Amniotic epithelial cell (primary cell): ENCODE measurements at regions not wholly inside any gene's neighbourhood (a gene's known extent, or its start where the extent isn't known, plus 50 kb on each side); places are given as distances from the start of the nearest gene placed in this dataset.
A peak's percentile ranks its signal among the peaks of the same experiment; 100 is the strongest.

ENCODE experiments used
- DNase-seq: peaks from one replicate; pipeline ENCODE4 v3.0.0-alpha.2; 2010; ENCODE audit warnings: low read depth

DNA sequence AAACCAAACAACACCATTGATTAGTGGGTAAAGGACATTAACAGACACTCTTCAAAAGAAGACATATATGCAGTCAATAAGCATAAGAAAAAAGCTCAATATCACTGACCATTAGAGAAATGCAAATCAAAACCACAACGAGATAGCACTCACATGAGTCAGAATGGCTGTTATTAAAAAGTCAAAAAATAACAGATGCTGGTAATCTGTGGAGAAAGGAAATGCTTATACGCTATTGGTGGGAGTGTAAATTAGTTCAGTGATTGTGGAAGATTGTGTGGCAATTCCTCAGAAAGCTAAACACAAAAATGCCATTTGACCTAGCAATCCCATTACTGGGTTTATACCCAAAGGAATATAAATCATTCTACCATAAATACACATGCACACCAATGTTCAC is 182.6 kb downstream of the TRPC6 start:
- peak; percentile 26 for DNase-seq

DNA sequence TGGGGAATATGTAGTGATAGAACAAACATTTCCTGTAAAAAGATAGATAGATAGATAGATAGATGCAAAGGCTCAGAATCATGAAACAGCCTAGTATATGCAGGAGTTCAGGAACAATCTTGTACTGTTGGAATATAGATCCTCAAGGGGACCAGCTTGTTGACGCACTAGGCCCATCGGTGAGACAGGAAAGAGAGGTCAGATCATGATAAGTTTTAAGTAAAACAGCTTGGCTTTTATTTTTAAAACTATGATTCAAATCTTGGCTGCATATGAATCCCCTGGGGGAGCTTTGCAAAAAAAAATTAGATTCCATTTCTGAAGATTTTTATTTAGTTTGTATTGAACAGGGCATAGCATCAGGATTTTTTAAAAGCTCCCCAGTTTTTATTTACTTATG is 185.8 kb downstream of the TRPC6 start:
- no peak for DNase-seq

DNA sequence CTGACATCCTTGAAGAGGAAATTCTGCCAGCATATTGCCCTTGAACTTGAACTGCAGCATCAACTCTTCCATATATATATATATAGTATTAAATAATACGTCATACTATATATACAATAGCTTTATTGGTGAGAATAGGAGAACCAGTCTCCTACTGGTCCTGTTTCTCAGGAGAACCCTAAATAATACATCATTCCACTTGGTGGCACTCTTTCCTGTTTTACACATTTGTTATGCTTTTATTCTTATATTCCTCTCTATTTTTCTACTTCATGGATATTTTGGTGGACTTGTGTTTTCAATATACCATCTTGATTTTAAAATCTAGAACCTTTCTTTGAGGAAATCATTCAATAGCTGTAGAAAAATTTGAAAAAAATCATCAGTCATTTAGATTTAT is 193.3 kb downstream of the TRPC6 start:
- DNase-seq, result no peak

DNA sequence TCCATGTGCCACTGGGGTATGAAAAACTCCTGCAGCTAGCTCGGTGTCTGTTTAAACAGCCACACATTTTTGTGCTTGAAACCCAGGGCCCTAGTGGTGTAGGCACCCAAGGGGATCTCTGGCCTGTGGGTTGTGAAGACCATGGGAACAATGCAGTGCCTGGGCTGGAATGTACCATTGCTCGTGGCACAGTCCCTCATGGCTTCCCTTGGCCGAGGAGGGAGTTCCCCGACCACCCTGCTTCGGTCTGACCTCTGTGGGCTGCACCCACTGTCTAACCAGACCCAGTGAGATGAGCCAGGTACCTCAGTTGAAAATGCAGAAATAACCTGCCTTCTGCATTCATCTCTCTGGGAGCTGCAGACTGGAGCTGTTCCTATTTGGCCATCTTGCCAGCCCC is 214.0 kb downstream of the TRPC6 start:
- no peak for DNase-seq

DNA sequence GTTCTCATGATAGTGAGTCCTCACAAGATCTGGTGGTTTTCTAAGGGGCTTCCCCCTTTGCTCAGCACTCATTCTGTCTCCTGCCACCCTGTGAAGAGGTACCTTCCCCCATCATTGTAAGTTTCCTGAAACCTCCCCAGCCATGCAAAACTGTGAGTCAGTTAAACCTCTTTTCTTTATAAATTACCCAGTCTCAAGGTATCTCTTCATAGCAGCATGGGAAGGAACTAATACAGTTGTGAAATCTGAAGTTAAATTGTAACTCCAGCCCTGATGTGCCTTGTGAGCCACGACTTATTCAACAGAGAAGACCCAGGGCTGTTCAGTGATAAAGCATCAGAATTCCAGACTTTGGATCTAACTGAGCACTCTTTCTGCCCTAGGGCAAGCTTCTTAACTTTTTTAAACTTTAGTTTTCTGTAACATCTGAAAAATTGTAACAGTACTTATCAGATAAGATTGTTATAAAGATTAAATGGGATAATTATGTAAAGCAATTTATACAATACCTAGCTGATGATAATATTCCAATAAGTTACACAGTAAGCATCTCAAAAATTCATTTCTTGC is 220.0 kb downstream of the TRPC6 start:
- DNase-seq, result no peak

DNA sequence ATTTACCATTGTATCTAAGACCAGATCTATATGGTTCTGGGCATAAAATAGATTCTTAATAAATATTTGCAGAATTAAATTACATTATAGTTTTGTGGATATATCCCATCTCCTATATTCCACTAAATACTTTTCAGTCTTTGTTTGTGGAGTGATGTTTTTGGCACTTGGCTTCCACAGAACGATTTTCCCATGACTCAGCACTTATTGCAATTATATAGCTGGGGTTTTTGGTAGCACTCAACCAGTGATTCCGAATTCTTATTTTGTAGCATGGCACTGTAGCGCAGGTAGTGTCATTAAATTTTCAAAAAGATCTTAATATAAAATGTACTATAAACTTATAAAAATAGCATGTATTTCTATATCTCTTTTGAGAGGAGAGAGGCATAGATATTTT is 221.2 kb downstream of the TRPC6 start:
- DNase-seq, result no peak

DNA sequence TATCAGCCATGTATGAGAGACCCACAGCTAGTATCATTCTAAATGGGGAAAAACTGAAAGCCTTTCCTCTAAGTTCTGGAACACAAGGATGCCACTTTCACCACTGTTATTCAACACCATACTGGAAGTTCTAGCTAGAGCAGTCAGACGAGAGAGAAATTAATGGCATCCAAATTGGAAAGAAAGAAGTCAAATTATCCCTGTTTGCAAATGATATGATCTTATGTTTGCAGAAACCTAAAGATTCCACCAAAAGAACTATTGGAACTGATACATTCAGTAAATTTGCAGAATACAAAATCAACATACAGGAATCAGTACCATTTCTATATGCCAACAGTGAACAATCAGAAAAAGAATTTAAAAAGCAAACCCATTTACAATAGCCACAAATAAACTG is 226.0 kb downstream of the TRPC6 start:
- DNase-seq, result no peak

DNA sequence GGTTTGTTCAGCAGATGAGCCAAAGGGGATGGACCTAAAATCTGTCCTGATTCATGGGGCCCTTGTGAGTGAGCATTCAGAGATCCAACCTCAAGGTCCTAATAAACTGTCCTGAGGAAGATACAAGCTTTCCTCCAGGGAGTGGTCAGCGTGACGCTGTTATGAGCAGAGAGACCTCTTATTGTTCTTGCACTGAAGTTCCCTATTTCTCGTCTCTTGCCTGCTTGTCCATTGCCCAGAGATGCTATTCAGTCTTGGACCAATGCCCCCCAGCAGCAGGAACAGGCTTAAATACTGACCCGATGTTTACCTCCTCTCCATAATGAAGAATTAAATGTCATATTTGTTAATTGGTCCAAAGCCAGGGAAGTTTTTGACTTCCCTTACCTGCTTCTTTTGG is 225.2 kb upstream of the PGR start:
- no peak for DNase-seq

DNA sequence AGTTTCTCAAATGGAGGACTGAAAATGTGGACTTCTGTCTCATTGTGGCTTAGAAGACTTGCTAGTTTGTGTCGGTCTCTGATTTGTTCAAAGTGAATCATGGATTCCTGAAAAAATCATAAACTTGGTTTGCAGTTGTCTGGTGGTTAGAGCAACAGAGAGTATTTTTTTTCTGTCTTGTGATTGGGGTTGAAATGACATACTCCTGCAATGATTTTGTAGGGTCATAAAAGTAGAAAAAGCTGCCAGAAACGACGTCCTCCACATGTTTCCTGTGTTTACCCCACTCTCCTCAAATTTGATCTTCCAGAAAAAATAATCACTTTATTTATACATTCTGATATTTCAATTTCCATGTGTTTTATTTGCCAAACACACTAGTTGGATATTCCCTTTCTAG is 219.2 kb upstream of the PGR start:
- DNase-seq, result no peak

DNA sequence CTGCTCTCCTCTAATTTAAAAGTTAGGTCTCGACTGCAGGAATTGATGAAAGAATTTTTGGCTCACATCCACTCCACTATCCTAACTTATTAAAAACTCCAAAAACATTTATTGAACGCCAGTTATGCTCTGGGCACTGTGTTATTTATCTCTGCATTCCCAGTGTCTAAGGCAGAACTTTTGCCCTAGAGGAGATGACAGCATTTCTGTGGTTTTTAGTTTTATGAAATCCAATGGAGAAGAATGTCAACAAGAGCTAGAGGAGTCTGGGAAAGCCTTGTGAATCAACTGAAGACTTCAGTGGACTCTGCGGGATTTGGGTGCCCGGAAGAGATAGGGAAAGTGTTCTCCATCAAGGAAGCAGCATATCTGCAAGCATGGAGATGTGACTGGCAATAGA is 217.0 kb upstream of the PGR start:
- no peak for DNase-seq

DNA sequence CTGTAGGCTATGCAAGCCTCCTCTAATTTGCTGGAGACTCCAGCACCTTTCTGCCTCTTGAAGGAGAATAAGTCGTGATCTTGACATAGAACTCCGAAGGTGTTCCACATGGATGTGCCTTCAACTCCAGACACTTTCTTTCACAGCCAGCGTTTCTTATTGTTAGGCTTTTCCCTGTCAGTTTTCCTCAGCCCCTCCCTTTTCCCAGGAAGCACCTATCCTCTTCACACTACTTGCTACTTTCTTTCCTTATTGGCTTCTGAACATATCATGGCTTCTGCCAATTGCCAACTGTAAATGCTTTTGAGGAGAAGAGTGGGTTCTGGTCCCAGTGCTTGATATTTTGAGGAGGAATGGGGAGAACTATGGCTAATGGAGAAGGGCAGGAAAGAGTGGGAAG is 216.3 kb upstream of the PGR start:
- no peak for DNase-seq

DNA sequence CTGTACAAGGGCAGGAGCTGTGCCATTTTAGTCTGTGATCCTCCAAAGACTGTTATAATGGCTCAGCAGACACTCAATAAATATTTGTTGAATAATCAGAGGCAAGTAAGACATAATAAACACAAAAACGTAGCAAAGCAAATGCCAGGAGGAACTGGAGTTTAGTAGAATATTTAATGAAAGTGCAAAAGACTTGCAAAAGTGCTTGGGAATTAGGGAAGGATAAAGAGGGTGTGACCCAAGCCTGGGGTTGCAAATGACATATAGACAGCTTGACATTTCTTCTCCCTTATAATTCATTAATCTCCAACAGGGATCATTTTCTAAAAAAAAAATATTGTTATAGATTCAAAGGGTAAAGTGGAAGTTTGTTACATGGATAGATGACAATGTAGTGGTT is 212.7 kb upstream of the PGR start:
- DNase-seq, result no peak

DNA sequence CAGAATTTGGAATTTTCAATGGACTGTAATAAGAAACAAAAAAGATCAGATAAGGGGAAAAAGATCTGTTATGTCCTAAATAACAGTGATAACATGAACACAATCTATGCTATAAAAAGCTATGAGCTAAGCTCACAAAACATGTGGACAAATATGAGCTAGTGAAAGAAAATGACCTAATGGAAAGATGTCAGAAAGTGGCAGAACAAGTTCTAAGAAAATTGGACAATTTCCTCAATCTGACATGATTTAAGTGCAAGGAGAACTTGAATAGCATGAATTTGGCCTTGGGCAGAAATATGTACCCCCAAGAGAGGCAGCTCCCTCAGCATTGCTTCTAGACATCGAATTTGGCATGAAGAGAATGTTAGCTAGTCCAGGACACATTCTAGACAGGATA is 212.0 kb upstream of the PGR start:
- no peak for DNase-seq

DNA sequence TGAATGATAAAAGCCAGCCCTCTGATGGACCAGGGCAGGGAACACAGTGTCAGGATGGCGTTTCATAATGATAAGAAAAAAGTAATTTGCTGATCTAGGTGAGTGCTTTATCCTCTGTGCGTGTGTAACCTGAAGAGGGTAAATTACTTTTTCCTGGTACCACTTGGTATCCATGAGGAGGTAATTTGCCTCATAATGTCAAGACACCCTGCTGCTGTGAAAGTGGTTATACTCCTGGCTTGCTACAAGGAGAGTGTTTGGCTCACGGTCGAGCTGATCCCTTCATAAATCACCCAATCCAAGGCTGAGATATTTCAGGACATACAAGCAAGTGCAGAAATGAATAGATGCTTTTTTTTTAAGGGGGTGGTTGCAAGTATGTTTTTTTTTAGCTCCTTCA is 207.2 kb upstream of the PGR start:
- no peak for DNase-seq

DNA sequence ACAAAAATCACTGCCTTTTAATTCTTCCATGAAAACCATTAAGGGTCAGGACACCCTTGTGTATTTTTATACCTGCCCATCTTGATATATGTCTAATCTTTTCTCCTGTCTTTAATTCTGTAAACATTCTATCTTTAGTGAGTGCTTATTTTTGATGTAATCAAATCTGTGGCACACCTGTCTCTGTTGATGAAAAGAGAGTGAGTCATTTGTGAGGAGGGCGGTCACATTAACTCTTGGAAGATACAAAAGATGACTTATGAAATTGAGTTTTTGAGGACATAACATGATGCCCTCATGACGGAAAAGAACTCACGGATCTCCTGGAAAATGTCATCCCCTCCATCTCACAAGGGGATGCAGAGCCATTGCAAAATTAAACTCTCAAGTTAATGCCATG is 206.5 kb upstream of the PGR start:
- no peak for DNase-seq

DNA sequence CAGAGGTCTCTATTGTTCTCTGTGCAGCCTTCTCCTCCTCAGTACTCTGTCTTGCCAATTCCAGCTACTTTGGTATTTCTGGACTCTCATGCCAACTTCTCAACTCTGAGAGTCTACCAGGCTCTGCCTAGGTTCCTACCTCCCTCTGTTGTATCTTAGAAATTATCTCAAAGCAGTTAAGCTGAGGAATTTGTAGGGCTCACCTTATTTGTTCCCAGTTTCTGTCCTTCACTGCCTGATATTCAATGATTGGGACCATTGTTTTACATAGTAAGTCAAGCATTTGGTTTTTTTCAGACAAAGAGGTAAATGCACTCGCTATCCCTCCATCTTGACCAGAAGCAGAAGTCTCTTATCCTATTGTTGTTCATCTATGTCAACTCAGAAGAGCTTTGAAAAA is 205.0 kb upstream of the PGR start:
- DNase-seq, result no peak

DNA sequence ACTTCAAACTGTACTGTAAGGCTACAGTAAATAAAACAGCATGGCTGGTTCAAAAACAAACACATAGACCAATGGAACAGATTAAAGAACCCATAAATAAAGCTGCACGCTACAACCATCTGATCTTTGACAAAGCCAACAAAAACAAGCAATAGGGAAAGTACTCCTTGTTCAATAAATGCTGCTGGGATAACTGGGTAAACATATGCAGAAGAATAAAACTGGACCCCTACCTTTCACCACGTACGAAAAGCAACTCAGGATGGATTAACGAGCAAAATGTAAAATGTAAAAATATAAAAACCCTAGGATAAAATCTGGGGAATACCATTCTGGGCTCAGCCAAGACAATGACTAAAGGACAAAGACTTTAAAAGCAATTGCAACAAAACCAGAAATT is 201.8 kb upstream of the PGR start:
- no peak for DNase-seq

DNA sequence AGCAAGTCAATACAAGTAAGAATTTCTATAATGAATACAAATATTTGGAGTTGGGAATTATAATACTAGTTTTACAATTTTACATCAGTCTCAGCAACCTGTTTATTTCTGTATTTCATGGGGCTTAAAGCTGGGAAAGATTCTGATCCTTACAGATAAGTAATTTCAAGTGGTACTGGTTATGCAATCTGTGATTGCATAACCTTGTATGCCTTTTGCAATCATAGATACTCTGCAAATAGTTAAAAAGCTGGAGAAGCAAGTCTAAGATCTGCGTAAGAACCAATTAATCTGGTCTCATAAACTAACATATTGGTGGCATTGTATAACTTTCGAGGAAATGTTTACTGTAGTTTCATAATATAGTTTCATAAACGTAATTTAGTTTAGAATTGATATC is 198.3 kb upstream of the PGR start:
- peak; percentile 17 for DNase-seq

DNA sequence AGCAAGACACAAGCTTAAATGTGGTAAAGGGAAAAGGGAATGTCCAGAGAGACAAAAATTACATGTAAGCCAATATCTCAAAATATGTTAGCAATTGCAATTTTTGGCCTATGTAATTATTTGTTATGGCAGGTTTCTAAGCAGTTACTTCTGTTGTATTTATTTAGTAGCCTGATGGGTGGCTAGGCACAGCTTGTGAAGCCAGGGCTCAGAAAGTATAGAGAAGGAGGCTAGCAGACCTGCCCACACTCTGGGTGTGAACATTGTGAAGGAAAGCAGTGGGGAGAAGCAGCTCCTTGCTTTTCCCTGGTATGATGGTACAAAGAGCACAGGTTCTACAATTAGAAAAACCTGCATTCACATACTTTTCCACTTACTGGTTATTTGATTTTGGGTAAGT is 196.5 kb upstream of the PGR start:
- DNase-seq, result no peak

DNA sequence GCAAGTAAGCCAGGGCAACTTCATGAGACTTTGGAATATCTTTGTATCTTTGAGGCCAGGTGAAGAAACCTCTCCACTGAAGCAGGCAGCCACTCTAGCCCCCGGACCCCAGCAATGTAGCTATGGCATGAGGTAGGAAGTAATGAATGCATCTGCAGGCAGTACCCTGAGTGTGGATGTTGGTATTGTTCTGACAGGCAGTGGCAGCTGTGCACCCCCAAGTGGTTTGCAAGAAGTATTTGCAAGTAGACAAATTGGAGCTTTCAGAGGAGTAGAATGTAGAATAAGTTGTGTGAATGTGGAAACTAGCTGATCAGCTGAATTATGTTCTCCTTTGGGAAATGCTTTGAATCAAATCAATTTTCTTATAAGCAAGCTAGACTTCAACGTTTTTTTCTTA is 194.4 kb upstream of the PGR start:
- DNase-seq, result no peak

DNA sequence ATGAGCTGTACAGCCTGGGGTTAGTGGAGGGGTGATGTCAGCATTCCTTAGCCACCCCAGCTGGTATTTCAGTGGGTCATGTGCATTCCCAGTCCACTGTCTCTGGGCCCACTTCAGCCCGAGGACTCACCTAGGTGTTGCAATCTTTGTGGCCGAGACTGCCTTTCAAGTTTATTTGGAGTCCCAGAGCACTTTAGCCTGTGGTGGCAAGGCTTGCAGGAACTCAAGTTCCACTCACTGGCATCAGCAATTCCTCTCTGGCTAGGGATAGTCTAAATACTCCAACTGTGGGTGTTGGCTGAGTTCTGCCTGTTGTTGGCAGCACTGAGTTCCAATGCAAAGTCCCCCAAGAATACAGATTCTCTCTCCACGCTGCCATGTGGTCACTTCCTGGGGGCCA is 191.6 kb upstream of the PGR start:
- no peak for DNase-seq

DNA sequence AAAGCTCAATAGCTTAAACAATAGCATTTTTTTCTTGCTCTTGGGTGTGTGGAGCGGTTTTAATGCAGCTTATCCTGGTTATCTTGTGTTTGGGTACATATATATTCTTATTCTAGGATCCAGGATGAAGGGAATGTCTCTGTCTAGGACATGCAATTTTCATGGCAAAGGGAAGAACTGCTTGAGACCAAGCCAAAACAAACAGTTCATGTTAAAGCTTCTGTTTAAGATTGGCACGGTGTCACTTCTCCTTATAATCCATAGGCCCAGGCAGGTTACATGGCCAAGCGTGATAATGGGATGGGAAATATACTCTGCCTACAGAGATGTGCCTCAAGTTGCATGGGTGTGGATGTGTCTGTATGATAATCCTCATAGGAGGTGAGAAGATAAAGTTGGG is 177.1 kb upstream of the PGR start:
- no peak for DNase-seq

DNA sequence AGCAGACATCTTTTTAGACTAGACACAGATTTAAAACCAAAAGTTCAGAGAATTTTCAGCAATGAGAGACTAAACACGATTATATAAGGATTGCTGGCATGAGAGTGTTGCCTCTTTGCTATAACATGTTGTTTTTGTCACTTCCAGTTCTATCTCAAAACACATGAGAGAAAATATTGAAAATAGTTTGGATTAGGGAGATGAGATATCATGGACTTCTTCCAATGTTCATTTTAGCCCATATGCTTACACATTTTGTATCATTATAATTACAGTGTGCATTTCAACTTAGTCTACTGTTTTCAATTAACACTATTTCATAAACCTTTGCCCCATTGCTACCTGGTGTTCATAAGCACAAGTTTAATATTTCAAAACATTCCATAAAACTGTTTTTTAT is 175.9 kb upstream of the PGR start:
- no peak for DNase-seq

DNA sequence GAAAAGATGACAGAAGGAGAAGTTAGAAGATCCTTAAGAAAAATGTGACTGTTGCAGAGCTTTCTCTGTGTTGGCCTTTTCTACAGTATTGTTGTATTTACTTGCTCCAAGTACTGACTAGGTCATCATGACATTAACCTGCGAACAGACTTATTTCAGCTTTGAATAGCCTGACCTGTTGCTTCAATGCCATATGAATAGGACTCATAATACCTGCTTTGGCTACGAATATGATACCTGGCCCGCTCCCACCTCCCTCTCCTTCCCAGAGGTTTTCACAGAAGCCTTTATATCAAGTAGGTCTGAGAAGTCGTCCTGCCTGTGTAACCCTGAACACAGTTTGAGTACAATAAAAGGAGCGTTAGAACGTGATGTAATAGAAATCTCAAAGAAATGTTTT is 169.6 kb upstream of the PGR start:
- DNase-seq, result no peak

DNA sequence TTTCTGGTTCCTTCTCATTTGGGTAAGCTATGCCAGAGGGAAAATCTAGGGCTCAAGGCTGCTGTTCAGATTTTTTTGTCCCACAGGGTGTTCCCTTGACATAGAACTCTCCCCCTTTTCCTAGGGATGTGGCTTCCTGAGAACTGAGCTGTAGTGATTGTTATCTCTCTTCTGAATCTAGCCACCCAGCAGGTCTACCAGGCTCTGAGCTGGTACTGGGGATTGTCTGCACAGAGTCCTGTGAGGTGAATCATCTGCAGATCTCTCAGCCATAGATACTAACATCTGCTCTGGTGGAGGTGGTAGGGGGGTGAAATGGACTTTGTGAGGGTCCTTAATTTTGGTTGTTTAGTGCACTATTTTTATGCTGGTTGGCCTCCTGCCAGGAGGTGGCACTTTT is 167.3 kb upstream of the PGR start:
- DNase-seq, result no peak
